ENCODE measurements at regions not wholly inside any gene's neighbourhood (a gene's known extent, or its start where the extent isn't known, plus 50 kb on each side); places are given as distances from the start of the nearest gene placed in this dataset.
A peak's percentile ranks its signal among the peaks of the same experiment; 100 is the strongest.
"Not testable (repeated sequence)": the region's sequence is repeated elsewhere in the genome, so short reads cannot be mapped to it uniquely, and the experiment has no call there.

DNA sequence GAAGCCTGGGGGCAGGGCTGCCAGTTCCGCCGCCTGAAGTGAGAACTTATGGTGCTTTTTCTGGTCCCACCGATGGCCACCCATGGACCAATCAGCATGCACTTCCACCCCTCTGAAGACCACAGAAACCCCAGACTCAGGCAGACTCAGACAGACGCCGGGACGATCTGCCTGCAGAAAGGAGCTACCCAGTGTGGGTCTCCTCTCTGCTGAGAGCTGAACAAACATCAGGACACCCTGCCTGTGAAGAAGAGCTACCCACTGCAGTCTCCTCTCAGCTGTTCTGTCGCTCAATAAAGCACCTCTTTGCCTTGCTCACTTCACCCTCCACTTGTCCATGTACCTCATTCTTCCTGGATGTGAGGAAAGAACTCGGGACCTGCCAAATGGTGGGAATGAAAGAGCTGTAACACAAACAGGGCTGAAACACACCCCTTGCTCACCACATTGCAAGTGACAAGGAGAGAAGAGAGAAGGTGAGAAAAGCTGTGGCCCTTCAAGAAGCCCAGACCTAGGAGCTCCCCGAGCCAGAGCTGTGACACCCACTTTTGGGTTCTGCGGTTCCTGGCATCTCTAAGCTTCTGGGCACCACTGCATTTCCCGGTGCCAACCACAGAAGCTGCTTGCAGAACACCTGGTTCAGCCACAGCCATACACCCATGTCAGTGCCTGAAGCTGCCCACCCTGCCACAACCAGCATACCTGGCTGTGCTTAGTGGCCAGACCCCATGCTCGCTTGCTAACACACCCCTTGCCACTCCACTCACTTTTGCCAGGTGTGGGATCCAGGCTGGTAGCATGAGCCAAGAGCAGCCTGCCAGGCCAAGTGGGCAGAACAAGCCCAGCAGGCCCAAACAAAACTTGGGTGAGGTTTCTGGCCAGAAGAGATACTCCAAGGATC lies 114.3 kb upstream of the TSLP start:
- Histone ChIP-seq H3K27me3 (ENCODE audit: insufficient read depth, low read length) (no peaks in the 10 kb centered on the region), H3K27ac (ENCODE audit: low read depth, low read length) (no peak overlapping the region), H3K4me1 (ENCODE audit: control insufficient read depth, insufficient read depth, low read length, unreplicated experiment) (peaks cover 9% of the 10 kb centered on the region), H3K4me3 (ENCODE audit: low read depth, low read length) (no peak overlapping the region), H3K79me2 (ENCODE audit: control insufficient read depth, insufficient read depth, low read length, unreplicated experiment) (no peaks in the 10 kb centered on the region), H2AFZ (ENCODE audit: low read length, unreplicated experiment) (no peak overlapping the region), H3K36me3 (ENCODE audit: insufficient read depth, low read length) (no peaks in the 10 kb centered on the region)

DNA sequence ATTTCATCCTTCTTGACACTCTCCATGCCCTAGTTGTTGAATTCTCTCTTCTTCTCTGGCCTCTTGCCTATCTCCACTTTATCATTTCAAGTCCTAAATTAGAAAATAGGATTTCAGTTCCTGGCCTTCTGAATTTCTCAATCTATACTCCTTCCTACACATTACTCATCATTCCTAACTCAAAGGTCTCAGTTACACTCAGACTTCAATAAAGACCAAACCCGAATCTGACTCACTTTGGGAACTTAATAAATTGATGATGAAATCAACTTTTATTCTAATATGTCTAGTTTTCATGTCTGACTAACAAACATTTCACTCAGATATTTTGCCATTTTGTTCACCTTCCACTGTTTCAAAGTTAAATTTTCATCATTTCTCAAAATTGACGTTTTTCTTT lies 113.6 kb upstream of the TSLP start:
- Histone ChIP-seq H3K4me3 (ENCODE audit: low read depth, low read length) (no peak overlapping the region), H3K79me2 (ENCODE audit: control insufficient read depth, insufficient read depth, low read length, unreplicated experiment) (no peaks in the 10 kb centered on the region), H3K4me1 (ENCODE audit: control insufficient read depth, insufficient read depth, low read length, unreplicated experiment) (peaks cover 9% of the 10 kb centered on the region), H3K27ac (ENCODE audit: low read depth, low read length) (peak overlapping the region; percentile 35; the same call in 1 of the 2 replicates), H3K36me3 (ENCODE audit: insufficient read depth, low read length) (no peaks in the 10 kb centered on the region), H2AFZ (ENCODE audit: low read length, unreplicated experiment) (no peak overlapping the region), H3K27me3 (ENCODE audit: insufficient read depth, low read length) (no peaks in the 10 kb centered on the region)

GRCh38 chr5:110963495-110963894 lies 108.0 kb upstream of the TSLP start:
- Histone ChIP-seq H3K79me2 (ENCODE audit: control insufficient read depth, insufficient read depth, low read length, unreplicated experiment) (no peaks in the 10 kb centered on the region), H3K4me3 (ENCODE audit: low read depth, low read length) (no peak overlapping the region), H3K27ac (ENCODE audit: low read depth, low read length) (no peak overlapping the region), H2AFZ (ENCODE audit: low read length, unreplicated experiment) (no peak overlapping the region), H3K27me3 (ENCODE audit: insufficient read depth, low read length) (no peaks in the 10 kb centered on the region), H3K36me3 (ENCODE audit: insufficient read depth, low read length) (no peaks in the 10 kb centered on the region), H3K4me1 (ENCODE audit: control insufficient read depth, insufficient read depth, low read length, unreplicated experiment) (no peaks in the 10 kb centered on the region)

GRCh38 chr5:110965773-110966581 lies 105.5 kb upstream of the TSLP start:
- no peaks in the 10 kb centered on the region for H3K27me3 ChIP-seq (ENCODE audit: insufficient read depth, low read length)
- H3K4me1 ChIP-seq (ENCODE audit: control insufficient read depth, insufficient read depth, low read length, unreplicated experiment), result no peaks in the 10 kb centered on the region
- H3K27ac ChIP-seq (ENCODE audit: low read depth, low read length), result no peak overlapping the region
- H3K4me3 ChIP-seq (ENCODE audit: low read depth, low read length), result no peak overlapping the region
- no peak overlapping the region for H2AFZ ChIP-seq (ENCODE audit: low read length, unreplicated experiment)
- H3K36me3 ChIP-seq (ENCODE audit: insufficient read depth, low read length), result no peaks in the 10 kb centered on the region
- no peaks in the 10 kb centered on the region for H3K79me2 ChIP-seq (ENCODE audit: control insufficient read depth, insufficient read depth, low read length, unreplicated experiment)

- H3K36me3 ChIP-seq (ENCODE audit: insufficient read depth, low read length), result no peaks in the 10 kb centered on the region
- H3K27ac ChIP-seq (ENCODE audit: low read depth, low read length), result no peak overlapping the region
- no peak overlapping the region for H2AFZ ChIP-seq (ENCODE audit: low read length, unreplicated experiment)
- no peaks in the 10 kb centered on the region for H3K4me1 ChIP-seq (ENCODE audit: control insufficient read depth, insufficient read depth, low read length, unreplicated experiment)
- no peaks in the 10 kb centered on the region for H3K79me2 ChIP-seq (ENCODE audit: control insufficient read depth, insufficient read depth, low read length, unreplicated experiment)
- no peak overlapping the region for H3K4me3 ChIP-seq (ENCODE audit: low read depth, low read length)
- no peaks in the 10 kb centered on the region for H3K27me3 ChIP-seq (ENCODE audit: insufficient read depth, low read length)
These were observed 103.1 kb upstream of the TSLP start for GRCh38 chr5:110968246-110969005.

DNA sequence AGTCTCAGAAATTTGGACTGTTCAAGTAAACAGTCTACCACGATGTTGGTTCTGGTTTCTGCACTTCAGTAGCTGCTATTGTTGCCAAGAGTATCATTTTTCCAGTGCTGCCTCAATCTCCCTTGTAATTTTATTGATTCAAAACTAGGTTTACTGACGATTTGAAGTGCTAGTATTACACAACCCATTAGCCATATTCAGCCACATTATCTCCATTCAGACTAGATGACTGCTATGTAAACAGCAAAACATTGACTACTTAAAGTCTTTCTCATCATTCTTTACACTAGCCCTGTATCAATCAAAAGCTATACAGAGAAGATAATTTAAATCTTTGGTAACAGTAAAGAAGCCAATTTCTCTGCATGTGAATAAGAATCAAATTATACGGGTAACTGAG lies 102.0 kb upstream of the TSLP start:
- Histone ChIP-seq H3K4me1 (ENCODE audit: control insufficient read depth, insufficient read depth, low read length, unreplicated experiment) (no peaks in the 10 kb centered on the region), H3K27me3 (ENCODE audit: insufficient read depth, low read length) (no peaks in the 10 kb centered on the region), H3K36me3 (ENCODE audit: insufficient read depth, low read length) (no peaks in the 10 kb centered on the region), H3K4me3 (ENCODE audit: low read depth, low read length) (no peak overlapping the region), H2AFZ (ENCODE audit: low read length, unreplicated experiment) (peak overlapping the region; percentile 16), H3K27ac (ENCODE audit: low read depth, low read length) (no peak overlapping the region), H3K79me2 (ENCODE audit: control insufficient read depth, insufficient read depth, low read length, unreplicated experiment) (no peaks in the 10 kb centered on the region)

DNA sequence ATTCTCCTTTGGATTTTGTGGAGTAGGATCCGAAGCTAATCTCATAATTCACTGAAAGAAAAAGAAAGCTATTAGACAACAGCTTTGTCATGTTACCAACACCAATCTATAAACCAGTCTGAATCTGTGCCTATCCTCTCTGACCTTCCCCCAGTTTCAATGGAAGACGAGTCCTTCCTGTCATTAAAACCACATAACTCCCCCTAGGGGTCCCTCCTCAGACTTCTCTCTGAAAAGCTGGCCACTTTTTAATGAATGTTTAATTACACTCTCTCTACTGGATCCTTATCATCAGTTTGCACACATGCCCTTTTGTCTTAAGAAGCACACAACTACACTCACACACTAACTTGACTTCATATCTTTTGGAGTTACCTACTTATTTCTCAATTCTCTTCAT lies 98.0 kb upstream of the TSLP start:
- peaks cover 3% of the 10 kb centered on the region for H3K4me1 ChIP-seq (ENCODE audit: control insufficient read depth, insufficient read depth, low read length, unreplicated experiment)

GRCh38 chr5:110977915-110978314 lies 93.6 kb upstream of the TSLP start:
- H3K27ac ChIP-seq (ENCODE audit: low read depth, low read length), result no peak overlapping the region
- H3K79me2 ChIP-seq (ENCODE audit: control insufficient read depth, insufficient read depth, low read length, unreplicated experiment), result no peaks in the 10 kb centered on the region
- peaks cover 3% of the 10 kb centered on the region for H3K4me1 ChIP-seq (ENCODE audit: control insufficient read depth, insufficient read depth, low read length, unreplicated experiment)

More for the DNA sequence above, 98.0 kb upstream of the TSLP start:
- H3K4me3 ChIP-seq (ENCODE audit: low read depth, low read length), result no peak overlapping the region
- no peaks in the 10 kb centered on the region for H3K36me3 ChIP-seq (ENCODE audit: insufficient read depth, low read length)
- no peak overlapping the region for H2AFZ ChIP-seq (ENCODE audit: low read length, unreplicated experiment)
- no peak overlapping the region for H3K27ac ChIP-seq (ENCODE audit: low read depth, low read length)
- no peaks in the 10 kb centered on the region for H3K27me3 ChIP-seq (ENCODE audit: insufficient read depth, low read length)
- H3K79me2 ChIP-seq (ENCODE audit: control insufficient read depth, insufficient read depth, low read length, unreplicated experiment), result no peaks in the 10 kb centered on the region

GRCh38 chr5:110985882-110986281 lies 85.6 kb upstream of the TSLP start:
- H3K79me2 ChIP-seq (ENCODE audit: control insufficient read depth, insufficient read depth, low read length, unreplicated experiment); H3K27ac ChIP-seq (ENCODE audit: low read depth, low read length); H3K36me3 ChIP-seq (ENCODE audit: insufficient read depth, low read length); H2AFZ ChIP-seq (ENCODE audit: low read length, unreplicated experiment); H3K4me3 ChIP-seq (ENCODE audit: low read depth, low read length); H3K27me3 ChIP-seq (ENCODE audit: insufficient read depth, low read length); H3K4me1 ChIP-seq (ENCODE audit: control insufficient read depth, insufficient read depth, low read length, unreplicated experiment): not testable (repeated sequence)

More at GRCh38 chr5:110977915-110978314, 93.6 kb upstream of the TSLP start:
- H2AFZ ChIP-seq (ENCODE audit: low read length, unreplicated experiment), result no peak overlapping the region
- no peak overlapping the region for H3K4me3 ChIP-seq (ENCODE audit: low read depth, low read length)
- no peaks in the 10 kb centered on the region for H3K27me3 ChIP-seq (ENCODE audit: insufficient read depth, low read length)
- H3K36me3 ChIP-seq (ENCODE audit: insufficient read depth, low read length), result no peaks in the 10 kb centered on the region

DNA sequence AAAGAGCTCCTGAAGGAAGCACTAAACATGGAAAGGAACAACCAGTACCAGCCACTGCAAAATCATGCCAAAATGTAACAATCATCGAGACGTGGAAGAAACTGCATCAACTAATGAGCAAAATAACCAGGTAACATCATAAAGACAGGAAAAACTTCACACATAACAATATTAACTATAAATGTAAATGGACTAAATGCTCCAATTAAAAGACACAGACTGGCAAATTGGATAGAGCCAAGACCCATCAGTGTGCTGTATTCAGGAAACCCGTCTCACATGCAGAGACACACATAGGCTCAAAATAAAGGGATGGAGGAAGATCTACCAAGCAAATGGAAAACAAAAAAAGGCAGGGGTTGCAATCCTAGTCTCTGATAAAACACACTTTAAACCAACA lies 83.9 kb upstream of the TSLP start:
- not testable (repeated sequence) for H3K4me3 ChIP-seq (ENCODE audit: low read depth, low read length); H3K79me2 ChIP-seq (ENCODE audit: control insufficient read depth, insufficient read depth, low read length, unreplicated experiment); H3K36me3 ChIP-seq (ENCODE audit: insufficient read depth, low read length); H3K27ac ChIP-seq (ENCODE audit: low read depth, low read length); H3K27me3 ChIP-seq (ENCODE audit: insufficient read depth, low read length); H2AFZ ChIP-seq (ENCODE audit: low read length, unreplicated experiment); H3K4me1 ChIP-seq (ENCODE audit: control insufficient read depth, insufficient read depth, low read length, unreplicated experiment)
